Astrocyte (in vitro differentiated cells and primary cell): ENCODE measurements at regions not wholly inside any gene's neighbourhood (a gene's known extent, or its start where the extent isn't known, plus 50 kb on each side); places are given as distances from the start of the nearest gene placed in this dataset.

ENCODE experiments used
- DNase-seq: peaks from one replicate; pipeline ENCODE4 v3.0.0-alpha.2; 2010; ENCODE audit warnings: low read depth
- FAIRE-seq: peaks from 2 replicates; lab custom pipeline; 2011; peaks lifted over from hg19 to GRCh38; lab: Jason Lieb, UNC
- H2AFZ ChIP-seq: 2 replicates; pipeline ENCODE4 v1.6.0; 2012; ENCODE audit warnings: low read depth, low read length, inconsistent platforms
- H3K27ac ChIP-seq: 2 replicates; pipeline ENCODE4 v1.5.1; 2011; ENCODE audit warnings: low read depth, low read length, inconsistent platforms
- H3K27me3 ChIP-seq: 2 replicates; pipeline ENCODE4 v1.6.0; 2011; ENCODE audit warnings: low read length, inconsistent platforms; ENCODE audit not compliant: insufficient read depth
- H3K36me3 ChIP-seq: 2 replicates; pipeline ENCODE4 v1.5.1; 2011; ENCODE audit warnings: low read length, inconsistent platforms; ENCODE audit not compliant: insufficient read depth
- H3K4me1 ChIP-seq: 2 replicates; pipeline ENCODE4 v1.5.1; 2011; ENCODE audit warnings: low read length, inconsistent platforms; ENCODE audit not compliant: insufficient read depth
- H3K4me2 ChIP-seq: 2 replicates; pipeline ENCODE4 v1.6.0; 2012; ENCODE audit warnings: low read length, inconsistent platforms
- H3K4me3 ChIP-seq: 2 replicates; pipeline ENCODE4 v1.5.1; 2011; ENCODE audit warnings: low read depth, mild to moderate bottlenecking, low read length, inconsistent platforms; ENCODE audit not compliant: insufficient read depth
- H3K79me2 ChIP-seq: 2 replicates; pipeline ENCODE4 v1.6.0; 2012; ENCODE audit warnings: mild to moderate bottlenecking, low read length, inconsistent platforms; ENCODE audit not compliant: insufficient read depth
- H3K9ac ChIP-seq: 2 replicates; pipeline ENCODE4 v1.6.0; 2012; ENCODE audit warnings: mild to moderate bottlenecking, low read length, inconsistent platforms
- H3K9me3 ChIP-seq: 2 replicates; pipeline ENCODE4 v1.5.1; 2012; ENCODE audit warnings: low read depth, mild to moderate bottlenecking, low read length, inconsistent platforms; ENCODE audit not compliant: insufficient read depth
- H4K20me1 ChIP-seq: 2 replicates; pipeline ENCODE4 v1.6.0; 2012; ENCODE audit warnings: low read length, inconsistent platforms; ENCODE audit not compliant: insufficient read depth
- H3K27ac Mint-ChIP-seq: one replicate; pipeline ENCODE4 v1.8.0; 2021; ENCODE audit warnings: mild to moderate bottlenecking, mixed read lengths; ENCODE audit not compliant: unreplicated experiment
- H3K27me3 Mint-ChIP-seq: one replicate; pipeline ENCODE4 v1.8.0; 2021; ENCODE audit warnings: low read depth, mixed read lengths; ENCODE audit not compliant: unreplicated experiment
- H3K36me3 Mint-ChIP-seq: one replicate; pipeline ENCODE4 v1.8.0; 2021; ENCODE audit warnings: low read depth, mixed read lengths; ENCODE audit not compliant: unreplicated experiment
- H3K4me1 Mint-ChIP-seq: one replicate; pipeline ENCODE4 v1.8.0; 2021; ENCODE audit warnings: low read depth, mixed read lengths; ENCODE audit not compliant: unreplicated experiment
- H3K4me3 Mint-ChIP-seq: one replicate; pipeline ENCODE4 v1.8.0; 2021; ENCODE audit warnings: mild to moderate bottlenecking, moderate library complexity, mixed read lengths; ENCODE audit not compliant: unreplicated experiment
- H3K9me3 Mint-ChIP-seq: one replicate; pipeline ENCODE4 v1.8.0; 2021; ENCODE audit warnings: mild to moderate bottlenecking, mixed read lengths; ENCODE audit not compliant: unreplicated experiment
- CTCF ChIP-seq: IDR thresholded peaks from 2 replicates; pipeline ENCODE4 v1.5.1; 2011; ENCODE audit warnings: low read depth, mild to moderate bottlenecking, inconsistent platforms, low read length, moderate library complexity; ENCODE audit not compliant: insufficient read depth
- EZH2 ChIP-seq: IDR thresholded peaks from 2 replicates; pipeline ENCODE4 v1.6.1; 2012; ENCODE audit warnings: mild to moderate bottlenecking, low read length, inconsistent platforms; ENCODE audit not compliant: insufficient read depth

- Histone ChIP-seq H3K9ac (no peak overlapping the region), H3K4me1 (no peaks in the 10 kb centered on the region), H3K9me3 (no peaks in the 10 kb centered on the region), H2AFZ (no peak overlapping the region), H3K27ac (no peak overlapping the region), H3K79me2 (no peaks in the 10 kb centered on the region), H4K20me1 (no peaks in the 10 kb centered on the region), H3K4me3 (no peak overlapping the region), H3K27me3 (no peaks in the 10 kb centered on the region), H3K4me2 (no peak overlapping the region), H3K36me3 (no peaks in the 10 kb centered on the region)
- DNase-seq (no peak), FAIRE-seq (no peak)
- Mint-ChIP-seq H3K4me3 (no peak overlapping the region), H3K36me3 (no peaks in the 10 kb centered on the region), H3K9me3 (no peaks in the 10 kb centered on the region), H3K27ac (no peak overlapping the region), H3K4me1 (no peaks in the 10 kb centered on the region), H3K27me3 (no peaks in the 10 kb centered on the region)
- TF ChIP-seq EZH2: no peak
- no peak for TF ChIP-seq CTCF
These were observed 143.6 kb upstream of the OTX2 start for GRCh38 chr14:56953884-56954283.

- no peaks in the 10 kb centered on the region for H3K27me3 Mint-ChIP-seq
- no peaks in the 10 kb centered on the region for H3K79me2 ChIP-seq
- H3K27me3 ChIP-seq: no peaks in the 10 kb centered on the region
- H3K4me2 ChIP-seq: no peak overlapping the region
- H3K4me3 Mint-ChIP-seq: no peak overlapping the region
- no peaks in the 10 kb centered on the region for H3K9me3 Mint-ChIP-seq
- H3K9me3 ChIP-seq: no peaks in the 10 kb centered on the region
- H3K36me3 Mint-ChIP-seq: no peaks in the 10 kb centered on the region
- H3K4me1 ChIP-seq: no peaks in the 10 kb centered on the region
- no peak overlapping the region for H3K27ac Mint-ChIP-seq
- no peak for FAIRE-seq
- TF ChIP-seq CTCF: no peak
- TF ChIP-seq EZH2: no peak
- no peak overlapping the region for H3K4me3 ChIP-seq
- H3K4me1 Mint-ChIP-seq: no peaks in the 10 kb centered on the region
- DNase-seq: no peak
- H3K9ac ChIP-seq: no peak overlapping the region
- no peak overlapping the region for H2AFZ ChIP-seq
- no peak overlapping the region for H3K27ac ChIP-seq
- H3K36me3 ChIP-seq: no peaks in the 10 kb centered on the region
- no peaks in the 10 kb centered on the region for H4K20me1 ChIP-seq
These were observed 142.6 kb upstream of the OTX2 start for GRCh38 chr14:56952766-56953473.

GRCh38 chr14:56949828-56950227, 139.5 kb upstream of the OTX2 start:
- no peaks in the 10 kb centered on the region for H3K4me1 Mint-ChIP-seq

More at GRCh38 chr14:56949828-56950227, 139.5 kb upstream of the OTX2 start:
- no peaks in the 10 kb centered on the region for H3K27me3 ChIP-seq
- H3K4me3 ChIP-seq: no peak overlapping the region
- no peaks in the 10 kb centered on the region for H3K4me1 ChIP-seq
- FAIRE-seq: no peak
- no peaks in the 10 kb centered on the region for H3K9me3 ChIP-seq
- peak; percentile 0 for DNase-seq
- H4K20me1 ChIP-seq: no peaks in the 10 kb centered on the region
- H3K27me3 Mint-ChIP-seq: peaks cover 3% of the 10 kb centered on the region
- no peaks in the 10 kb centered on the region for H3K79me2 ChIP-seq
- no peak overlapping the region for H3K27ac Mint-ChIP-seq
- no peak for TF ChIP-seq CTCF
- TF ChIP-seq EZH2: no peak
- H3K9ac ChIP-seq: no peak overlapping the region
- H3K36me3 ChIP-seq: no peaks in the 10 kb centered on the region
- no peak overlapping the region for H2AFZ ChIP-seq
- no peak overlapping the region for H3K27ac ChIP-seq
- H3K9me3 Mint-ChIP-seq: no peaks in the 10 kb centered on the region
- no peak overlapping the region for H3K4me3 Mint-ChIP-seq
- H3K36me3 Mint-ChIP-seq: no peaks in the 10 kb centered on the region
- H3K4me2 ChIP-seq: no peak overlapping the region
